Skin epidermis (tissue), 12 donors: ENCODE measurements at regions not wholly inside any gene's neighbourhood (a gene's known extent, or its start where the extent isn't known, plus 50 kb on each side); places are given as distances from the start of the nearest gene placed in this dataset.
A peak's percentile ranks its signal among the peaks of the same experiment; 100 is the strongest.
"Not testable (repeated sequence)": the region's sequence is repeated elsewhere in the genome, so short reads cannot be mapped to it uniquely, and the experiment has no call there.

ENCODE experiments used
- H3K27ac ChIP-seq, 21 experiments: fragments of 200-600 bp; sonication (generic) in 11 of 21; one replicate each; pipeline ENCODE4 v1.5.0; 2020; ENCODE audit warnings: mild to moderate bottlenecking in 3 of 21, inconsistent platforms in 2 of 21, moderate library complexity in 2 of 21
- H3K4me3 ChIP-seq, 7 experiments: fragments of 200-600 bp; sonication (generic) in 2 of 7; one replicate each; pipeline ENCODE4 v1.5.0; 2020; ENCODE audit warnings: inconsistent platforms in 2 of 7, mild to moderate bottlenecking in 2 of 7, moderate library complexity in 1 of 7

DNA sequence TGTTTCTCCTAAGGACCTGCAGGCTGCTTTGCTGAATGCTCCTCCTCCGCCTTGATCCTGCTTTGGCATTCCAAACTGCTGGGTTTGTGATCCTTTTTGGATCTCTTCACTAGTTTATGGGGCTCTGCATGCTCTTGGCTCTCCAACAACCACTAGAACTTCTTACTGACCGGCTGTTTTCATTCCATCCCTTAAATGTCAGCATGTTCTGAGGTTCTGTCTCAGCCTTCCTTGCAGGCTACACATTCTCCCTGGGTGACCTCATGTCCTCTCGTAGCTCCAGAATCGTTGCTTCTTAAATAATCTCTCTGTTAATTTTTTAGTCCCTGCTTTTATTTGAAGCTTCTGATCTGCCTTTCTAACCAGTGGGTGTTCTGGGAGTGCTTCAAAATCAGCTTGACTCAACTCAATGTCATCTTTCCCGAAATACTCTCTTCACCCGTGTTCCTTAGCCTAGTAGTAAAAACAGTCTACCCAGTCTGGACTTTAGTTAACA is 119.0 kb upstream of the HS3ST2 start:
- Histone ChIP-seq H3K27ac (peak overlapping the region in 12 of 21 experiments; percentile 2 to 87 (median 23)), H3K4me3 (no peak overlapping the region)

DNA sequence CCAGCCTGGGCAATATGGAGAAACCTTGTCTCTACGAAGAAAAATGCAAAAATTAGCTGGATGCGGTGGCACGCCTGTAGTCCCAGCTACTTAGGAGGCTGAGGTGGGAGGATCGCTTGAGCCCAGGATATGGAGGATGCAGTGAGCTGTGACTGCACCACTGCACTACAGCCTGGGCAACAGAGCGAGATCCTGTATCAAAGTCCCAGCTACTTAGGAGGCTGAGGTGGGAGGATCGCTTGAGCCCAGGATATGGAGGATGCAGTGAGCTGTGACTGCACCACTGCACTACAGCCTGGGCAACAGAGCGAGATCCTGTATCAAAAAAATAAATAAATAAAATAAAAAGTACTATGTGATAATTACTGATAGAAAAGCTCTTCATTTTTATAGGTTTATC is 118.2 kb upstream of the HS3ST2 start:
- H3K27ac ChIP-seq: peak overlapping the region in 12 of 21 experiments; percentile 3 to 87 (median 32)
- H3K4me3 ChIP-seq: not testable (repeated sequence)

DNA sequence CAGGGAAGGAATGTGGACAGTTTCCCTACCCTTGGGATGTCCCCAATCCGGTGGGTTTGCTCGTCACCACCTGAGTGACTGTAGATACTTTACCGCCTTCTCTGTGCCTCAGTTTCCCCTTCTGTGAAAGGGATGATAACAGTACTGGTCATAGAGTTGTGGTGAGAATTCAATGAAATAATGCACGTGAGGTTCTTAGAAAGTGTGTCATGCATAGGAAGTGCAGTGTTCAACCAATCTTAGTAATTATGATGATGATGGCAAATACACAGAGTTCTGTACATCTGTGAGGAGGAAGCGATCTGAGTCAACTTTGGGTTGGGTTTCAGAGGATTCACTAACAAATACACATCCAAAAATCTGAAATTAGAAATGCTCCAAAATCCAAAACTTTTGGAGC is 114.6 kb upstream of the HS3ST2 start:
- Histone ChIP-seq H3K27ac (no peak overlapping the region), H3K4me3 (no peak overlapping the region)

DNA sequence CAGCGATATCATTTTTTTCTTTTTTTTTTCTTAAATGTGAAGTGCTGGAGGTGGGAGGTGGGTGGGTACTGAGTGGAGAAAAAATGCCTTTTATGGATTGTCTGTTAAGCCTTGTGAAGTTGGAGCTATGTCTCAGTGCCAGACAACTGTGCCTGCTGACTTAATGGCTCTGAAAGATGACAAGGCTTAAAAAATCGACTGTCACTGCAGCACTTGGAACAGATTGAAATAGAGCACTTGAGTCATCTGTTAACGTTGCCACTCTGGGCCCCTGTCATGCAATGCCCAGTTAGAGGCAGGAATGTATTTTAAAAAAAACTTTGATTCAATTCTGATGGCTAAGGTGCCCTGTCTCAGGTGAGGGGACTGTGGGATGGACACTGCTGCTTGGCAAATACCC is 108.2 kb upstream of the HS3ST2 start:
- H3K27ac ChIP-seq: no peak overlapping the region
- H3K4me3 ChIP-seq: no peak overlapping the region

DNA sequence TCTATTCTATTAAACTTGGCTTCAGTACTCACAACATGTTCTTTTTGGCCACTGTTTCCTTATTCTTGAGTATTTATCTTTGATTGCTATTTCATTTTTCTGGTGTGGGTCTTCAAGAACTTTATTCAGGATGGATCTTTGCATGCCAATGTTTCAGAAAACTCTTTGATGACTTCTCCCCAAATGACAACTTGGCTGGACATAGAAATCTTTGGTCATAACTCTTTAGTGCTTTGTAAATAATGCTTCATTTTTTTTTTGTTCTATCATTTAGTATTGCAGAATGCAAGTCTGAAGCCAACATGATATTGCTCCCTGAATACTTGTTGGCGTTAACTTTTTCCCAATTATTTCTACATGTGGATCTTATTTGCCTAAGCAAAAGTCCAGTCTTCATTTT is 103.6 kb upstream of the HS3ST2 start:
- no peak overlapping the region for H3K27ac ChIP-seq

DNA sequence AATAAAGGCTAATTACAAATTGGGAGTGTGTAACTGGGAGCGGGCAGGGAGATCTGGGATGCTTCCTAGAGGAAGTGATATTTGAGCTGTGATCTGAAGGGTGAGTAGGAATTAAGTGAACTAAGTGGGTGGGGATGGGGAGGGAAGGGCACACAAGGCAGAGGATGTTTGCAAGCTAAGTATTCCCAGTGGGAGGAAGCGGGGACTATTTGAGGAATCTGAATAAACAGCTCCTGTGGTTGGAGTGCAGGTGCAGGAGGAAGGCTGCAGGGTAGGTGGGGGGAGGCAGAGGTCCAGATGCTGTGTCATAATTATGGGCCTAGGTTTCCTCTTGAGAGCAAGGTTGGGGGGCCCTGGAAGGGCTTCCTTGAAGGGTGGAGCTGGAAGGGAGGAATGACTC is 102.1 kb upstream of the HS3ST2 start:
- no peak overlapping the region for H3K4me3 ChIP-seq

More for the DNA sequence above, 103.6 kb upstream of the HS3ST2 start:
- H3K4me3 ChIP-seq: no peak overlapping the region

DNA sequence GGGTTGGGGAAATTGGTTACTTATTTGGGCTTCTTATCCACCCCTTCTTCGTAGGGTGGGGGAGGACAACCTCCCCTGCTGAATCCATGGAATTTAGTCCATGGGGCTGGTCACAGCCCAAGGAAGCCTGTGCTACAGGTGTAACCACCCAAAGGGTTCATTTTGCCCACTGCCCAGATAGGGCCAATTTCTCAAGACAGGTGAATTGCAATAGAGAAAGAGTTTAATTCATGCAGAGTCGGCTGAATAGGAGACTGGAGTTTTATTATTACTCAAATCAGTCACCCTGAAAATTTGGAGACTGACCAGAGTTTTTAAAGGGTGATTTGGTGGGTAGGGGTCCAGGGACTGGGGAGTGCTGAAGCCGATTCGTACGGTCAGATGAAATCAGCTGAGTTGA is 101.5 kb upstream of the HS3ST2 start:
- Histone ChIP-seq H3K27ac (no peak overlapping the region), H3K4me3 (no peak overlapping the region)

More for the DNA sequence above, 102.1 kb upstream of the HS3ST2 start:
- H3K27ac ChIP-seq: no peak overlapping the region

DNA sequence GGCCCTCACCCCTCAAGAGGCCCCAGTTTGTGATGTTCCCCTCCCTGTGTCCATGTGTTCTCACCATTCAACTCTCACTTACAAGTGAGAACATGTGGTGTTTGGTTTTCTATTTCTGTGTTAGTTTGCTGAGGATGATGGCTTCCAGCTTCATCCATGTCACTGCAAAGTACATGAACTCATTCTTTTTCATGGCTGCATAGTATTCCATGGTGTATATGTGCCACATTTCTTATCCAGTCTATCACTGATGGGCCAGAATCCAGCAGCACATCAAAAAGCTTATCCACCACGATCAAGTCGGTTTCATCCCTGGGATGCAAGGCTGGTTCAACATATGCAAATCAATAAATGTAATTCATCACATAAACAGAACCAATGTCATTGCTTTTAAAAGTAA is 95.4 kb upstream of the HS3ST2 start:
- H3K27ac ChIP-seq, H3K4me3 ChIP-seq: not testable (repeated sequence)

DNA sequence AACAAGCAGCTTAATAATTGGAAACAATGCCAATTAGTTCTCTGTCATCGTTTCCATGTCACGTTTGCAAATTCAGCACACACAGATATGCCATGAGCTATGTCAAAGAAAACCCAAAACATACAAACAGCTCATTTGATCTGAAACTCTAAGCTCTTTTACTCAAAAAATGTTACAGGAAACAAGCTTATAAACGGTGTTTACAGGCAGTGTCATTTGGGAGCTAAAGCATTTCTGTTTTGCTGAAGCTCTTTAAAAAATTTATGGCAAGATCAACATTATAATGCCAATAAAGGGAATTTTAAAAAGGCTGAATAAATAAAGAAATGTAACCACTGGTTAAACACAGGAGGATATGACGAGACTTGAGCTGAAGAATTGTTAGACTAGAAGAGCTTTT is 94.0 kb upstream of the HS3ST2 start:
- no peak overlapping the region for H3K27ac ChIP-seq
- no peak overlapping the region for H3K4me3 ChIP-seq

DNA sequence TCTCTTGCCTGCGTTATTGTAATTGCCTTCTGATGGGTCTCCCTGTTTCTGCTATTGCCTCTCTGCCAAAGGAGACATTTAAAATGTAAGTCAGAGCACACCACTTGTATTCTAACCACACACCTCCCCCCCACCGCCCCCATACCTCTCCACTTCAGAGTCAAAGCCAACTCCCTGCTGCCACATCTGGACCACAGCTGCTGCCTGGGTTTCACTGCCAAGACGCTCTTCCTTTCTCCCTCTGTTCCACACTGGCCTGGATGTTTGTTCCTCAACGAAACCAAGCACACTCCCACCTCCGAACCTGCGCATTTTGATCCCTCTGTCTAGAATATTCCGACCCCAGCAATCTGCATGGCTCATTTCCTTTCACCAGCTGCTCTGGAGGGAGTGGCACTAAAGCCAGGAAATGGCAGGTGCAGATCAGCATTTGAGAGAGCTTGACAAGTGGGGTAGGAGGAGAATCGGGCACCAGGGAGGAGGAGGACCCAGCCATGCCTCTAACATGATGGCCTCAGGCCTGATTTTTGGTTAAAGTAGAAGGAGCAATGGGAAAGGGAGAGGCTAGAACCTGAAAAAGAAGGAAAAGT is 92.4 kb upstream of the HS3ST2 start:
- Histone ChIP-seq H3K4me3 (no peak overlapping the region), H3K27ac (no peak overlapping the region)

DNA sequence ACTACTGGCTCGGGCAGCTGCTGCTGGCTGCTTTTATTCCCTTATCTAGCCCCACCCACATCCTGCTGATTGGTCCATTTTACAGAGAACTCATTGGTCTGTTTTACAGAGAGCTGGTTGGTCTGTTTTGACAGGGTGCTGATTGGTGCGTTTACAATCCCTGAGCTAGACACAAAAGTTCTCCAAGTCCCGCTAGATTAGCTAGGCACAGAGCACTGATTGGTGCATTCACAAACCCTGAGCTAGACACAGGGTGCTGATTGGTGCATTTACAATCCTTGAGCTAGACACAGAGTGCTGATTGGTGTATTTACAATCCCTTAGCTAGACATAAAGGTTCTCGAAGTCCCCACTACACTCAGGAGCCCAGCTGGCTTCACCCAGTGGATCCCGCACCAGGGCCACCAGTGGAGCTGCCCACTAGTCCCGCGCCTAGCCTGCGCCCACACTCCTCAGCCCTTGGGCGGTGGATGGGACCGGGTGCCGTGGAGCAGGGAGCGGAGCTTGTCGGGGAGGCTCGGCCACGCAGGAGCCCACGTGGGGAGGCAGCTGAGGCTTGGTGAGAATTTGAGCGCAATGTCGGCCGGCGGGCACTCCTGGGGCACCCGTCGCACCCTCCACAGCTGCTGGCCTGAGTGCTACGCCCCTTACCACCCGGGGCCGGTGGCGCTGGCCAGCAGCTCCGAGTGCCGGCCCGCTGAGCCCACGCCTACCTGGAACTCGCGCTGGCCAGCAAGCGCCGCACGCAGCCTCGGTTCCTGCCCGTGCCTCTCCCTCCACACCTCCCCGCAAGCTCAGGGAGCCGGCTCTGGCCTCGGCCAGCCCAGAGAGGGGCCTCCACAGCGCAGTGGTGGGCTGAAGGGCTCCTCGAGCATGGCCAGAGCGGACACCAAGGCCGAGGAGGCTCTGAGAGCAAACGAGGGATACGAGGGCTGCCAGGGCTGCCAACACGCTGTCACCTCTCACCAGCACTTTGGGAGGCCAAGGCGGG is 91.1 kb upstream of the HS3ST2 start:
- not testable (repeated sequence) for H3K4me3 ChIP-seq, H3K27ac ChIP-seq

DNA sequence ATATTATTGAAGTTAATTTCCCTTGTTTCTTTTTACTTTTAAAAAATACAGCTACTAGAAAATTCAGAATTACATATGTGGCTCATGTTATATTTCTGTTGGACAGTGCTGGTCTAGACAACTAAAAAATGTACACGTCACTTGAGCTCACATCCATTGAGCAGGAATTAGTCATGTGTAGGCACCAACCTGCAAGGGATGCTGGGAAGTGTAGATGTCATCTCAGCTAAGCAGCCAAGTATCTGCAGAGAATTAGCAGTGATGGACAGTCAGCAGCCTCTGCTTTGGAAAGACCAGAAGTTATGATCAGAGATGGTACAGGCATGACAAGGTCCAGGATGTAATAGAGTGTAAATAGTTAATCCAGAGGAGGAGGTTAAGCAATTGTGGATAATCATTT is 87.1 kb upstream of the HS3ST2 start:
- Histone ChIP-seq H3K27ac (no peak overlapping the region), H3K4me3 (no peak overlapping the region)

DNA sequence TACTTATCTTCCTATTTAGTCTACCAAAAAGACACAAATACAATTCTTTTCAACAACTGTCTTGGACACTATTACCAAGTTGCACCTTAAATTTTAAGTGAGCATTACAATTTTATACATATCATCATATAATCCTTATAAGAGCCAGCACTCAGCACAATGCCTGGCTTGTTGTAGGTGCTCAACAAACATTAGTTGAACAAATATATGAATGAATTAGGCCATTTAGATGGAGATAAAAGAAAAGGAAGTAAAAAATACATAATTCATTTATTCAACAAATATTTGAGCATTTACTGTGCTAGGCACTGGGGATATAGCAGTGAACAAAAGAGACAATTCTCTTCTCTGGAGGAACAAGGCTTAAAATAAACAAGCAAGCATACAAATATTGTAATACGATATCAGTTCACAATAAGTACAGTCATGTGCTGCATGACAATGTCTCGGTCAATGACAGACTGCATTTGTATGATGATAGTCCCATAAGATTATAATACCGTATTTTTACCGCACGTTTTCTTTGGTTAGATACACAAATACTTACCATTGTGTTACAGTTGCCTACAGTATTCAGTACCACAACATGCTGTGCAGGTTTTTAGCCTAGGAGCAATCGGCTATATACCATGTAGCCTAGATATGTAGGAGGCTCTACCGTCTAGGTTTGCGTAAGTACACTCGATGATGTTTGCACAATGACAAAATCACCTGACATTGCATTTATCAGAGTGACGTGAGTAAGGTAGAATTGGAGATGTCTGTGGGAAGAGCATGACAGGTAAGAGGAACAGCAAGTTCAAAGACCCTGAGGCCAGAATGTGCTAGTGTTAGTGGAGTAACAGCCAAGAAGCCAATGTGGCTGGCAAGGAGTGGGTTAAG is 86.4 kb upstream of the HS3ST2 start:
- peak overlapping the region in 1 of 21 experiments; percentile 2 for H3K27ac ChIP-seq
- H3K4me3 ChIP-seq: no peak overlapping the region

DNA sequence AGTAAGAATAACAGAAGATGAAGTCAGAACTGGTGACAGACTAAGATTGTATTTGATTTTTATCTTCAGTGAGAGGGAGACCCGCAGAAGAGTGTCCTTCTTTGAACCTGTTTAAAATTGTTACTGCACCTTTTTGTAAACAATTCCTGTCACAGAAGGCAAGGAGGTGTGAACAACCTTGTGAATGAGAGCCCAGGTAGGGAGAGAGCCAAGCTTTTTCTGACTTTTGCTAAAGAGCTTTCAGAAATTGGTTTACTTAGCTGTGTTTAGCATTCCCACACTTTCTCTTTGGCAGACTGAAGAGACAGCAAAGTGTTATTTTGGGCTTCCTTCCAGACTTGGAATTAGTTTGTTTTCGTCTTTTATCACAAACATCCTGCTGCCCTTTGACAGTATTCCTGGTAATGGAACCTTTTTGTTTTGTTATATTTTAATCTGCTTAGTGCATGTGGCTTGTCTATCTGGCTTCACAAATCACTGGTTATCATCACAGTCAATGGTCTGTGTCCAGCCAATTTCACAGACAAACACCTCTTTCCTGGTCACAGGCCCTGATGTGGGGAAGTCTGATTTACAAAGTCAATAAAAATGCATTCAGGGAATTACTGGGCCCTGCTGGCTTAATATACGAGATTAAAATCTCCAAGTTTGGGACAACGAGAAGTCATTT is 85.7 kb upstream of the HS3ST2 start:
- Histone ChIP-seq H3K4me3 (no peak overlapping the region), H3K27ac (peak overlapping the region in 1 of 21 experiments; percentile 2)

DNA sequence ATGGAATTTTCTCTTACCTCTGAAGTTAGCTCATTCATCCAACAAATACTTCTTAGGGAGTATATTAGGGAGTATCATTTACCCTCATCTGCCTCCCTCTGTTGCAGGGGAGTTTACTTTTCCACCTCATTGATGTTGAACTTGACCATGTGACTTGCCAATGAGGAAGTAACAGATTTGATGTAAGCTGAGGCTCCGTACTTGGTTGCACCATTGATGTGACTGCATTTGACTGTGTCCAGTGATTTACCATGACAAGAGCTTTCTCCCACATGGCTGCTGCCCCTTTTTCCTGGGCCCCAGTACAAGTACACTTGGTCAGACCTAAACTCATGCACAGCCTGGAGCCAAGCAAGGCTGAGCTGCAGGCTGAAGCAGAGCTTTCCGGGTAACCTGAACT is 81.6 kb upstream of the HS3ST2 start:
- no peak overlapping the region for H3K4me3 ChIP-seq
- no peak overlapping the region for H3K27ac ChIP-seq

DNA sequence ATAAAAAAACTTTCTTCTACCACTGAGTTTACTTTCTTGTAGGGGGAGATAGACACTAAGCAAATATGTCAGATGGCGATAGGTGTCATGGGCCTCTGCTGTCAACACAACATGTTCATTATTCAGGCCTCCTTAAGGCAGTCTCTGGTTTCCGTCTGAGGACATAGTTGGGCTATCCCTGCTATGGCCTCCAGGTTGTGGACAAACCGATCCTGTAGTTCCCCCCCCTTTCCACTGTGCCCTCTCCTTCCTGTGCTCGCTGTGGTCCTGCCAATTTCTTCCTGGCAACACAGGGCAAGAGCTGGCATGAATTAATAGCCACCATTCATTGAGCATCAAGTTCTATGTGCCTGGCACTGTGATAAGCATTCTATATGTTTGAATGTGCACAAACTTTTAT is 81.0 kb upstream of the HS3ST2 start:
- H3K27ac ChIP-seq: no peak overlapping the region
- no peak overlapping the region for H3K4me3 ChIP-seq

DNA sequence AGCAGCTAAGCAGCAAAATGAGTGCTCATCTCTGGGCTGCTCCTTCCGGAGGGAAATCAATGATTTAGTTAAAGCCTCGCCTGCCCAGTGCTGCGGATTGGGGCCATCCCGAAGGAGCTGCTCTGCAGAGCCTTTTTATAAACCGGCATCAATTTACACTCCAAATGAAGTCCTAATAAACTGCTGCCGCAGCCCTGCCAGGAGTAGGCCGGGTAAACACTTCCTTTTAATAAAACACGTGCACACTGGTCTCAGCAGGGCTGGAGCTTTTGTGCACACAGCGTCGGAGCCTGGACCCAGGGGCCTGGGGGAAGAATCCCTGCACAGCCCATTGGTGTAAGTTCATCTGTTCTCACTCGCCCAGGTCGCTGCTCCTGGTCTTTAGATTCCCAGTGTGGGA is 79.6 kb upstream of the HS3ST2 start:
- no peak overlapping the region for H3K27ac ChIP-seq
- no peak overlapping the region for H3K4me3 ChIP-seq

DNA sequence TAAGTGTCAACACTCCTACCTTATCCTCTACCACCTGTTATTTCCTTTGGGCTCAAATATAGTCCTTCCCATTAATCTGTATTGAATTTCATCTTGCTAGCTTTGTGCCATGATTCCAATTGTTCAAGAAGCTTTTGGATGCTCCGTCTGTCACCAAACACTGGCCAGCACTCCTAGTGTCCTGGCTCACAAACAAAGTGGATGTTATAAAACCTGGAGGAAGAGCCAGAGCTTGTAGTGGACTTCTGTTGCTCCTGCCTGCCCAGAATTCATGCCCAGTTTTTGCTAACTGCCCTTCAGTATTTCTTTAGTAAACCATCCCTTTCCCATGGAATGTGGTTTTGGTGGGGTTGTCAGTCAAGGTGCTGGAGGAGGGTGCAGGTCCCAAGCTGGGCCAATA is 77.2 kb upstream of the HS3ST2 start:
- Histone ChIP-seq H3K4me3 (no peak overlapping the region), H3K27ac (no peak overlapping the region)

DNA sequence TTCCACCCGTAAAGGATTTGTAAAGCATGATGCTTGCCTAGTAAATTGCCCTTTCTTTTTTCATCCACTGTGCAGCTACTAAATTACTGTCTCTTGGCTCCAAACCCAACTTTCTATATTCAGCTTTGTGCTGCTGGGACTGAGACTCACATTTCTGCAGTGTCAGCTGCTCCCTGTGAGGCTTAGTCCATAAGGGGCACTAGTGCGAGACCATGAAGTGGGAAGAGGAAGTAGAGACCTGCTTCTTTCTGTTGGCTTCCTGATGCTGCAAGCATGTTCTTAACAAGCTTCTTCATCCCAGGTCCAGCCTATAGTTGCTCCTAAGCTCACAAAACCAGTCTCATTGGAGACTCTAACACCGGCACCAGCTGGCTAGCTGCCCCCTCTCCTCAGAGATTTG is 74.9 kb upstream of the HS3ST2 start:
- no peak overlapping the region for H3K27ac ChIP-seq
- H3K4me3 ChIP-seq: no peak overlapping the region

DNA sequence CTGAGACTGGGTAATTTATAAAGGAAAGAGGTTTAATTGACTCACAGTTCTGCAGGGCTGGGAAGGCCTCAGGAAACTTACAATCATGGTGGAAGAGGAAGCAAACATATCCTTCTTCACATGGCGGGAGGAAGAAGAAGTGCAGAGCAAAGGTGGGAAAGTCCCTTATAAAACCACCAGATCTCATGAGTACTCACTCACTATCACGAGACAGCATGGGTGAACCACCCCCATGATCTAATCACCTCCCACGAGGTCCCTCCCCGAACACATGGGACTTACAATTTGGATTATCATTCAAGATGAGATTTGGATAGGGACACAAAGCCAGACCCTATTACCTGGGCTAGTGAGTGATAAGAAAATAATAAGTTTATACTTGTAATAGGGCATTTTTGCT is 70.6 kb upstream of the HS3ST2 start:
- H3K27ac ChIP-seq: no peak overlapping the region
- no peak overlapping the region for H3K4me3 ChIP-seq
